HG03342 (cell line): ENCODE measurements at regions not wholly inside any gene's neighbourhood (a gene's known extent, or its start where the extent isn't known, plus 50 kb on each side); places are given as distances from the start of the nearest gene placed in this dataset.
"Not testable (repeated sequence)": the region's sequence is repeated elsewhere in the genome, so short reads cannot be mapped to it uniquely, and the experiment has no call there.

Experiments
- ATAC-seq: cut with Tn5 transposase; IDR thresholded peaks from one replicate; pipeline ENCODE4 v1.9.1; 2021; ENCODE audit warnings: mild to moderate bottlenecking, moderate library complexity; ENCODE audit not compliant: unreplicated experiment

DNA sequence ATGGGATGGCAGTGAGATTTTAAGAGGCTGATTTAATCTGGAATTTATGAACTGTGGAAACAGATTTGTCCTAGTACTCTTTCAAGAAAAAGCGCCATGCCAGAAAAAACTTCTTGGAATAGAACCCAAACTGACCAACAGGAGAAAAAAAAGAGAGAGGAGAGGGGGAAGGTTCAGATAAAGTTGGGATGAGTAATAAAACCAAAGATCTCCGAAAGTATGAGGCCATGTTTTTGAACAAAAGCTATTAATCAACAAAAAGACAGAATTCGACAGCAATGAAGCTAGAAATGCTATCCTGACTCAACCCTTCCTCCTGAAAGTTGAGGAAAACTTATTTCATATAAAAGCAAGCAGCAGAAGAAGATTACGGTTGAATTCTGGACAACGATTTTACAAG, 135.5 kb downstream of the CEMIP2 start:
- no peak for ATAC-seq

DNA sequence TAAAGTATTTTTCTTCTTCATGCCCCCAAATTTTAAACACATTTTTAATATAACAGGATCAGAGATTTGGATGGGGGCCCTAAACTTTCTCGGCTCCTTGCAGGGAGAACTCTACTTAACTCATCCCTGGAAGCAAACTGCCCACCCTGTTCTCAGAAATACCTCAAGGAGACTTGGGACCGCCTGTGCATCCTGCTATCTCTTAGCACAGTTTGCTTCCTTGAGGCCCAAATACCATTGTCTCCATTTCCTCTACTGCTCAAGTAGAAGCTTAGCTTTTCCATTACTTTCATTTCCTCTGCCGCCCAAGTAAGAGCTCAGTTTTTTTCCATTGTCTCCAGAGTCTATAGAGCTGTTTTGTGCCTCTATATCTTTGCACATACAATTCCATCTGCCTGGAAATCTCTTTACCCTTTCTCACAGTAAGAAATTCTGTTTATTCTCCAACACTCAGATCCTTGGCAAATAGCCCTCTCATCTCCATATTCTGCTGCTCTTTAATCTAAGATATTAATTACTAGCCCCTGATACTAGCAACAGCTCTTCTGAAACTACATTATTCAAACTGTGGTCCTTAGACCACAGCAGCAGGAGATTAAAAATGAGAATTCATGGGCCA, 137.8 kb downstream of the CEMIP2 start:
- no peak for ATAC-seq

DNA sequence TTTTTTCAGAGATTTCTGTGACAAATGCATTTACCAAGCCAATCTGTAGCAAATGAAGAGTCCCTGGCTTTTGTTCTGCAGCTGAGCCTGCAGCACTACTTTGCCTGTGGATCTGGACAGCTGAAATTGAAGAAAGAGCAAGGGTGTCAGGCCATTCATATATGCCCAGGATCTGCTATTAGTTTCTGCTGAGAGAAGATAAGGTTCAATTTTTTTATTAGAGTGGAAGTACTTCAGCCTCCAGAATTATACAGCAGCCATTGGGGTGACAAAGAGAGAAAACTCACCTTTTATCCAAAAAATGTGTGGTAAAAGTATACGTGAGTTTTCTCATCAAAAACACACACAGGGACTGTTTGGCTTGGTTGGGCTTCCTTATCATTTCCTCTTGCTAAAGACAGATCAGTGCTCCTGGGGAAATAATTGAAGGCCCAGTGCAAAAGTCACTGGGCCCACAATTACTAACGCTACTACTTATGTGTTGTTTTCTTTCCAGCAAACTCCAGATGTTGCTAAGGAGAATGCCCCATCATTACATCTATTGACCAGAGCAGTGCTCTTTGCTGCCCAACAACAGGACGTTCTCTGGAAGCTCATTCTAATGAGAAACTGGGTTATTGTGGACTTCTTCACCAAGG, 138.6 kb downstream of the CEMIP2 start:
- no peak for ATAC-seq

DNA sequence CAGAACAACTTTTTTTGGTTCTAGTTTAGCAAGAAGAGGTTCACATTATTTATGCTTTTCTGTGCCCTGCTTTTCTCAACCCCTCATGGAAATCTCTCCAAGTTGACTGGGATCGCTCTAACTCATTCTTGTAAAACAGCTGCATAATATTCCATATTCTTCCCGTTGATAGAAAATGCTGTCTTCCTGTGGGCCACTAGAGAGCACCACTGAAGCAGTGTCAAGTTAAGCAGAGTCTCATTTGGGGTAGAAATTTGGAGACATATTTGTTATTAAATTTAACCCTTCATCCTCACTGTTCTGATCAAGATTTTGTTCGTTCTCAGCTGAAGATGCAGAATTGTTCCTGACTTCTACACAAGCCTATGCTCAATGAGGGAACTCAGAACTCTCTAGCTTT, 140.1 kb downstream of the CEMIP2 start:
- ATAC-seq, result no peak

DNA sequence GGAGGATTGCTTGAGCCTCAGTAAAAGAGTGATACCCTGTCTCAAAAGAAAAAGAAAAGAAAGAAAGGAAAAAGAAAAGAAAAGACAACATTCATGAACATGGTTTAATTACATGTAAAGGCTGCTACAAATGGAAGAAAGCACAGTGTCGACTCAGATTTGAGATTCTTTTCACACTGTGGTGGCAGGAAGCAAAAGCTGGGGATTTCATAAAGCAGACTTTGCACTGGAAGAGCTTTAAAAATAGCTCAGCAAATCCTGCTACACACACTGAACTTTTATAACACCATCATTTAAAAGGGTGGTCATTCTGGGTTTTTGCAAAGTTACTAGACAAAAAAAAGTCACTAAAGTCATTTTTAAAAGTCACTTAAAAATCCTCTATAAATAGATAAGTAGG, 140.8 kb downstream of the CEMIP2 start:
- ATAC-seq, result no peak

DNA sequence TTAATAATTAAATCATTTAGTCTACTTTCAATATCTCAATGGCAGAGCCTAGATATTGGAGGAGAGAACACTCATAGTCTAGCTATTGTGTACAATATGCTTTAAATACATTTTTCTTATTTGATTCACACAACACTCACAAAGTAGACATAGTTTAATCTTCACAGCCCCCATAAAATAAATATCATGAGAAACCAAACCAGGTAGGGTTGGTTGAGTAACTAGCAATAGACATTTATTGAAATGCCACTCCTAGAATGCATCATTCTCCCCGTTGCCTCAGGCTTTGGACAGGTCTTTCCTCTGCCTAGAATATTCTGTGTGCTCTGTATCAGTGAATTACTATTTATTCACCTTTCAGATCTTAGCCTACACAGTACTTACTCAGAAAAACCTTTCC, 141.9 kb downstream of the CEMIP2 start:
- ATAC-seq, result no peak

DNA sequence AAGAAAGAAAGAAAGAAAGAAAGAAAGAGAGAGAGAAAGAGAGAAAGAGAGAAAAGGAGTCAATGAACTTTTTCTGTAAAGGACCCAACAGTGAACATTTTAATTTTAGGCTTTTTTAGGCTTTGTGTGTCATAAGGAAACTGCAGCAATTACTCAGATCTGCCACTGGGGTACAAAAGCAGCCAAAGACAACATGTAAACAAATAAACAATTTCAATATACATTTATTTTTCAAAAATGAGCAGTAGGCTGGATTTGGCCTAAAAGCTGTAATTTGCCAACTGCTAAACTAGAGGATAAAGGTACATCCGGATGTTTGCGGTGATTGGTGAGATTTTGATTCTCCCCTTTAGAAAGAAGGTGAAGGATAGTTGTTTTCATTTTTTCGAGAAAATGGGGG, 143.6 kb downstream of the CEMIP2 start:
- no peak for ATAC-seq

DNA sequence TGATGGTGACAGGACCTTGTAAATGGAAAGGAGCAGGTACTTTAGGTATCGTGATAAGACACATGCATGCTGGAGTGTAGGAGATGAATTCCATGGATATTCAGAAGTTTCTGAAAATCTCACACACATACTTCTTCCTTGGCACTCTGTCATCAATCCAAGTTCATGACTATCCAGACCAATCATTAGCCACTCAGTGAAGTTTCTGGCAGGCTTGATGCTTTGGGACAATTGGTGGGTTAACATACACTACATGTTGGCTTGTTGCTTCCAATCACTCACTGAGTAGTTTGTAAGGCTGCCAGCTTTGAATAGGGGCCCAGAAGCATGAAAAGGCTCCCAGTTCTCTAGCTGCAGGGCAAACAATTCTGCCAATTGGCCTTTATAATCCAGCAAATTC, 147.6 kb downstream of the CEMIP2 start:
- ATAC-seq, result no peak

DNA sequence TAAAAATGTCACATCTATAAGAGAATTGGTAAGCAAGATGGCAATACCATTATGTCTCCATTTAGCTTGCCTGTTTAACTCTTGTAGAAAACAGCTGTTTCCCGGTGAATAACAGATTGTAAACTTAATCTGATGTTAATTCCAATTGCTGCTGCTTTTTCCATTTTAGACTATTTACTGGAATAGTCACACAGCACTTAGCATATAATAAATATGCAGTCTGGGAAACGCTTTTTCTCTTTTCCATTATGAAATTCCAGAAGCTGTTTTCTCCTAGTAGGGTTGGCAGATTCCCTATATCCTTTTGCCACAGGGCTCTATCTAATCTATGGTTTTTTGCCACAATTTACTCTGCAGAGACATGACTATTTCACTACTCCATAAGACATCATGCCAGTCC, 148.0 kb downstream of the CEMIP2 start:
- no peak for ATAC-seq

DNA sequence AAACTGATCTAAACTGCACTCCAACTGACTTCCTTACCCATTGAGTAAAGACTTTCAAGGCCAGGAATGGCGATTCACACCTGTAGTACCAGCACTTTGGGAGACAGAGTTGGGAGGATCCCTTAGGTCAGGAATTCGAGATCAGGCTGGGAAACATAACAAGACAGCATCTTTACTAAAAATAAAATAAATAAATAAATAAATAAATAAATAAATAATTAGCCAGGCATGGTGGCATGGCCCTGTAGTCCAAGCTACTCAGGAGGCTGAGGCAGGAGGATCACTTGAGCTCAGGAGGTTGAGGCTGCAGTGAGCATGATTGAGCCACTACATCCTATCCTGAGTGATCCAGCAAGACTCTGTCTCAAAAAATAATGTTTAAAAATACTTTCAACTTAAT, 148.4 kb downstream of the CEMIP2 start:
- ATAC-seq, result no peak

DNA sequence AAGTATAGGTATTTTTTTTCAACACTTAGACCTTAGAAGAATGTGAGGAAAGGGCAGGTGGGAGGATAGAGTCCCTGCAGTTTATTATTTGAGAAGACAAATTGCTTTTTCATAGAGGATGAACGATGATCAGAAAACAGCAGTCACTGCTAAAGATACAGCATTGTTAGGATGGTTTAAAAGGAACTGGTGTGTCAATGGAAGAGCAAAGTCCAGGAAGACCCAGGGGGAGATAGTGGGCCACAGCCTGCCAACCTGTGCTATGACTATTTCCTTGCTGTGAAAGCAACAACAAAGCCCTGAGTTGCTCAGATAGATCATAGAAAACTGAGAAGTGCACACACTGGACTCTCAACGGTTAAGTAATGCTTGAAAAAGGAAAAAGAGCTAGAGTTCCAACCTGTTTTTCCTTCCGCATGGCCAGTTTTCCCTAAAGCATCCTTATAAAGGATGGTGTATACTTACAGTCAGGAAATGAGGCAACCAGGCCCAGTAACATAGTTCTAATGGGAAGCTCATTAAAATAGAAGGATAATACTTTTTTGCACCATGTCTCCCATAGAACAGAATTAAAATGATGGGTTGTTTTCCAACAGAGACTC, 153.8 kb downstream of the CEMIP2 start:
- ATAC-seq, result no peak

DNA sequence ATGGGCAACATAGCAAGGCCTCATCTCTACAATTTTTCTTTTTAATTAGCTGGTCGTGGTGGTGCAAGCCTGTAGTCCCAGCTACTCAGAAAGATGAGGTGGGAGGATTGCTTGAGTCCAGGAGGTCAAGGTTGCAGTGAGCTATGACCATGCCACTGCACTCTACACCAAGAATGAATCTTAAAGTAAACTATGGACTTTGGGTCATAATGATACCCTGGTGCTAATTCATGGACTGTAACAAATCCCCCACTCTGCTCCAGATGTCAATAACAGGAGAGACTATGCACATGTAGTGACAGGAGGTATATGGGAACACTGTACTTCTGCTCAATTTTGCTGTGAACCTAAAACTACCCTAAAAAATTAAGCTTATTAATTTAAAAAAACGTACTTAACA, 155.4 kb downstream of the CEMIP2 start:
- no peak for ATAC-seq

DNA sequence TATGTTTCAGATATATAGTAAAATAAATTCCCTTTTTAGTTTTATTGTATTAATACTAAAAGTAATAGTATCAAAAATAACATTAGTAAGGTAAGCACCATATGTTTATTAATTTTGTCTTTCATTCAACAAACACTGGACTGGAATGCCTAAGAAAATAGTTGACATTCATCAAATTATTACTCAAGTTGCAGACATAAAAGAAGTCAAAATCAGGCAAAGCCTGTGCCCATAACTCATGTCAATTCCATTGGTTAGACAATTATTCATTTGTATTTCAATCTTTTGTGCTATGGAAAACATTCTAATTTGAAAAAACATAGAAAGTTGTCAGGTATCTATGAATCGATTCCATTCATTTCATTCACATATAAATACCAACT, 158.9 kb downstream of the CEMIP2 start:
- ATAC-seq, result no peak

DNA sequence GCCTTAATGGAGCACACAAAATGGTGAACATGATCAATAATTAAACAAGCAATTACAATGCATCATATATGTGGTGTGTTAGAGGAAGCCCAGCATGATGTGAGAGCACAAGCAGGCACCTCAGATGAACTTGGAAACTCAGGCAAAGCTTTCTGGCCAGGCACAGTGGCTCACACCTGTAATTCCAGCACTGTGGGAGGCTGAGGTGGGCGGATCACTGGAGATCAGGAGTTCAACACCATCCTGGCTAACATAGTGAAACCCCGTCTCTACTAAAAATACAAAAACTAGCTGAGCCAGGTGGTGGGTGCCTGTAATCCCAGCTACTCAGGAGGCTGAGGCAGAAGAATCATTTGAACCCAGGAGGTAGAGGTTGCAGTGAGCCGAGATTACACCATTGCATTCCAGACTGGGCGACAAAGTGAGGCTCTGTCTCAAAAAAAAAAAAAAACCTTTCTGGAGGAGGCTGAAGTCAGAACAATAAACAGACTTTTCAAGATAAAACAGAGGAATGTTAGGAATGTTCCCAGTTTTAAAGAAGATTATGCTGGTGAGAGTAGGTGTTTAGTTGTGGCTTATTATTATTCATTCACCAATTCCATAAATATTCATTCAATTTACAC, 159.4 kb downstream of the CEMIP2 start:
- ATAC-seq, result no peak

DNA sequence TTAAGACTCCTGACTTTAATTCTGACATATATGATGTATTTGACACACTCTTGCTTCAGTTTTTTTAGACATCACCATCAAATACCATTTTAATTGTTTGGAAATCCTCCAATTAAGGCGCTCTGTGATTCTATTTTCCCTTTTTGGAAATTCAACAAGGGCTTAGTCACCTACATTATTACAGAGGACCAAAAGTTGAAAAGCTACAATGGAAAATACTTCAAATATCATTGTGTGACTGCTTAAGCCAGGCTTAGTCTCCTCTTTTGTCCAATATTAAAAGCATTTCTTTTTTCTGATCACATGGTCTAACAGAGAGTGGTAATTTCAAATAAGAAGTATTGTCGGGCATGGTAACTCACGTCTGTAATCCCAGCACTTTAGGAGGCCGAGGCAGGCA, 160.3 kb downstream of the CEMIP2 start:
- no peak for ATAC-seq

DNA sequence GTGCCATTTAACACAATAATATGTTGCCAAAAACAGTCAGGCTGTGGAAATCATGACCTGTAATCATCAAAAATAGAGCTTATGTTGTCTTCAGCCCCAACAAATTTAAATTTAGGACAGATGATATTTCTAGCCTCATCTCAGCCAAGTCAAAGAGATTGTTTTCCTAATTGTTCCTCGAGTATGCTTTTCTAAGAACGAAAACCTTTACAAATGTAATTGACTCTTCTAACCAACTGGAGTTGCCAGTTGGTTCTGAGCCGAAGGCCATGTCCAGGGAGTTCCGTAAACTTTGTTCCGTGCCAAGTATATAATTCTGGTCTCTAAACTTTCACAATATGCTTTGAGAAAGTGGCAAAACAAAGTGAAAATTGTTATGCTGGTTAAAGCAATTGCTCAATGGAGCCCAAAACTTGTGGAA, 160.8 kb downstream of the CEMIP2 start:
- ATAC-seq, result no peak

DNA sequence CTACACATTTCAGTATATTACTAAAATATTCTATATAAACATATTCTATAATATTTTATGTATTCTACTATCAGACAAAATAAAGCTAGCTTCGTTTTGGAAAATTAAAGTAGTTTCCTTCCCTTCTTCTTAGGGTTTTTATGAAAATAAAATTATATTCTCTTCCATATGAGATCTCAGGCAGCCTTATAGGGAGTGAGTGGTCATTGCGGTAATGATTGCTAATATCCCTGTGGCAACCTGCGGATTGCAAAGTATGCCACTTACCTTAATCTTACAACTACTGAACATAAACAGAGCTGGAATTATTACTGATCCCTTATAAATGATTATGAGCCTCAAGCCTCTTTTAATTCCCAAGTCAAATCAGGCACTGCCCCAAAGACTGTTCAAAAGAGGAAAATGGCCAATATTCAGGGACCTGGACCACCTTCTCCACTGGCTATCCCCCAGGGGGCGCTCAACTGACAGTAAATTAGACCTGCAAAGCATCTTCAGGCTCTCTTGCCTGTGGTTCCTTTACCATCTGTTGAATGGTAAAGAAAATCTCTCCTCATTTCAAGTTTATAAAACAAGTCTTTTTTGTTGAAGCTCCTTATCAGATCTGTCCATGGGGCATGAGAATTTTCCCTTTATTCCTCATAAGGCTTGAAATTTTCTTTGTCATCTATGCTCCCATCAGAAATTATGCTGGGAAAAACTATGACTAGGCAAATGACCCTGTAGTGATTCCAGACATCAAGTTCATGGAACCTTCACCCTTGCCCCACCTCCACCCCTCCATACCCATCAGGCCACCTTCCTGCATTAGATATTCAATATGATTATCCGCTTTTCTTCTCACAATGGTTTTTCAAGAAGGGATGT, 163.9 kb downstream of the CEMIP2 start:
- peak; percentile 88 for ATAC-seq

DNA sequence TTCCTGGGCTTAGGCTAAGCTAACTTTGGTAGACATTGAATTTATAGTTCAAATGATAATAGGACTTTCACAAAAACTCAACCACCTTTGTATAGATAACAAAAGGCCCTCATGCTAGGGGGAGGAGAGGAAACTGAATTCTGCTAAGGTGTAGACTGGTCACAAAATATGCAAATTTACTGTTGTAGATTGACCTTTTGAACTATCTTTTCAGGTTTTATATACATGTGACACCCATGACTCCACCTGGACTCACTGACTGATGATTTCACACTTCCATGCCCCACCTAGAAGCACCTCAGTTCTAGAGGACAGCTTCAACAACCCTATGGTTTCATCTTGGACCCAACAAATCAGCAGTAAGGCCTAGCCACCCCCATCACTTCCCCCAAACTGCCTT, 165.7 kb downstream of the CEMIP2 start:
- peak; percentile 64 for ATAC-seq

DNA sequence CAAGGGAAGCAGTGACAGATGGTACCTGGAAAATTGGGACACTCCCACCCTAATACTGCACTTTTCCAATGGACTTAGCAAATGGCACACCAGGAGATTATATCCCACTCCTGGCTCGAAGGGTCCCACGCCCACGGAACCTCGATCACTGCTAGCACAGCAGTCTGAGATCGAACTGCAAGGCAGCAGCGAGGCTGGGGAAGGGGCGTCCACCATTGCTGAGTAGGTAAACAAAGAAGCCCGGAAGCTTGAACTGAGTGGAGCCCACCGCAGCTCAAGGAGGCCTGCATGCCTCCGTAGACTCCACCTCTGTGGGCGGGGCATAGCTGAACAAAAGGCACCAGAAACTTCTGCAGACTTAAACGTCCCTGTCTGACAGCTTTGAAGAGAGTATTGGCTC, 172.6 kb downstream of the CEMIP2 start:
- not testable (repeated sequence) for ATAC-seq

DNA sequence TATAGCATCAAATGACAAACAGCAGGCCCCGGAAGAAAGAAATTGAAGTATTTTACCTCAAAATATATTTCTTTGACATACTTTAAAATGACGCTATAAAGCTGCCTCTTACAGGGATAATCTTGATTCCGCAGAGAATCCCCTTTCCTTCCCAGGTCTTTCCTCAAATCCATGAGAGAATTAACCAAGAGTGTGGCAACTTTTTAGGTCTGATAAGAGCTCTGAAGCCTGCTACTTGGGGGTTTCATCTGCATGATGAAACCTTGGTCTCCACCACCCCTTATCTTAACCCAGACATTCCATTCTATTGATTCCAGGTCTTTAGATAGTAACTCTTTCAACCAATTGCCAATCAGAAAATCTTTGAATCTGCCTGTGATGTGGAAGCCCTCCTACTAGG, 173.8 kb downstream of the CEMIP2 start:
- no peak for ATAC-seq

DNA sequence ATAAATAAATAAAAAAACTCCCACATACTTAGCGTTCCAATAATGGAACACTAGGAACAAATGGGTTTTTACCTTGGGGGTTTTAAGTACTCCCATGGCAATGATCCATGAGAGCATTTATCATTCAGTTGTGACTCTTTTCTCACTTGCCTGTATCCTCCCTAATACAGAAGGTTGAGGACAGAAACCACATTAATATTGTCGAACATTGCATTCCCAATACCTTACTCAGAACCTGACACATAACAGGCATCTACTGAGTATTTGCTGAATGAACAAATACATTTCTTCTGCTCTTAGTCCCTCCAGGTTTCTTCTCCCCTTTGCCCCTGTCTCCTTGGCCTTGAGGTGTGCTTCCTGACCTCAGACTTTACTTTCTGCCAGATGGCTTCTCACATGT, 175.9 kb downstream of the CEMIP2 start:
- no peak for ATAC-seq
